Peyer's patch (tissue), 4 donors: ENCODE measurements at regions not wholly inside any gene's neighbourhood (a gene's known extent, or its start where the extent isn't known, plus 50 kb on each side); places are given as distances from the start of the nearest gene placed in this dataset.

Source experiments
- DNase-seq, 3 donors: peaks; one replicate each; pipeline ENCODE4 v3.0.0-alpha.2; 2017 to 2019
- H3K27ac ChIP-seq, 4 donors: fragments of 200-600 bp; sonication (generic); one replicate each; pipeline ENCODE4 v1.5.1; 2016 to 2019
- H3K27me3 ChIP-seq, 2 donors: fragments of 200-600 bp; sonication (generic); one replicate each; pipeline ENCODE4 v1.5.1; 2019
- H3K36me3 ChIP-seq, 3 donors: fragments of 200-600 bp; sonication (generic); one replicate each; pipeline ENCODE4 v1.5.1; 2016 to 2019
- H3K4me1 ChIP-seq, 4 donors: fragments of 200-600 bp; sonication (generic); one replicate each; pipeline ENCODE4 v1.5.1; 2016 to 2019
- H3K4me3 ChIP-seq, 4 donors: fragments of 200-600 bp; sonication (generic); 1 replicate in 3 of 4; 2 replicates in 1 of 4; pipeline ENCODE4 v1.5.1; 2016 to 2019; ENCODE audit warnings: mild to moderate bottlenecking in 1 of 4
- H3K9me3 ChIP-seq, 4 donors: fragments of 200-600 bp; sonication (generic); one replicate each; pipeline ENCODE4 v1.5.1; 2016 to 2019; ENCODE audit warnings: mild to moderate bottlenecking in 1 of 4
- POLR2A ChIP-seq, 2 donors: fragments of 450-650 bp; IDR thresholded peaks; one replicate each; pipeline ENCODE4 v1.5.1; 2017; ENCODE audit warnings: antibody characterized with exemption in 2 of 2, mild to moderate bottlenecking in 2 of 2, moderate library complexity in 2 of 2
- TF ChIP-seq, protein P1 (sequence below), 6 experiments: fragments of 450-650 bp in 4 of 6; fragments of 200-600 bp in 2 of 6; sonication (generic) in 1 of 6; IDR thresholded peaks; one replicate each; pipeline ENCODE4 v1.5.1; 2017 to 2019; ENCODE audit warnings: antibody characterized with exemption in 6 of 6, mild to moderate bottlenecking in 3 of 6, moderate library complexity in 1 of 6

DNA sequence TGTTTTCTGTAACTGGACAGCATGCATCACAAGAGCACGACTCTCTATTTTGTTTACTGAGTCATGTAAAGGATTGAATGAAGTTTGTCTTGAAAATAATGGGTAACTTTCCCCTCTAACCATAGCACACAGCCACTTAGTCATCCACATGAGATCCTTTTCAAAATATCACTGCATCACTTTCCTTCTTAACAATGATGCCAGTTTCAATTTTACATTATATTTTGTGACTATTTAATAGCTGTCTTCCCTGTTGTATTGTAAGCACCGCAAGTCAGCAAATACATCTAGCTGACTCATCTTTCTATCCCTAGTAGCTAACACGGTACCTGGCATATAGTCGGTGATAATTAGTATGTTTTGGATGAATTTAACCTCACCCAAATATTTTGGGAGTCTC is 83.3 kb upstream of the PPM1H start:
- Histone ChIP-seq H3K36me3 (no peaks in the 10 kb centered on the region), H3K9me3 (no peaks in the 10 kb centered on the region), H3K4me1 (no peaks in the 10 kb centered on the region), H3K27ac (no peak overlapping the region), H3K4me3 (no peak overlapping the region), H3K27me3 (no peaks in the 10 kb centered on the region)
- no peak for TF ChIP-seq POLR2A (IDR thresholded peaks at IDR 0.05)
- DNase-seq, result no peak

GRCh38 chr12:63013302-63013701 is 78.4 kb upstream of the PPM1H start:
- H3K27ac ChIP-seq, result no peak overlapping the region
- no peaks in the 10 kb centered on the region for H3K9me3 ChIP-seq
- H3K4me3 ChIP-seq, result no peak overlapping the region
- H3K36me3 ChIP-seq, result no peaks in the 10 kb centered on the region
- no peak for DNase-seq
- no peaks in the 10 kb centered on the region for H3K4me1 ChIP-seq
- H3K27me3 ChIP-seq, result no peaks in the 10 kb centered on the region
- no peak for TF ChIP-seq POLR2A (IDR thresholded peaks at IDR 0.05)
- TF ChIP-seq, protein P1, sequence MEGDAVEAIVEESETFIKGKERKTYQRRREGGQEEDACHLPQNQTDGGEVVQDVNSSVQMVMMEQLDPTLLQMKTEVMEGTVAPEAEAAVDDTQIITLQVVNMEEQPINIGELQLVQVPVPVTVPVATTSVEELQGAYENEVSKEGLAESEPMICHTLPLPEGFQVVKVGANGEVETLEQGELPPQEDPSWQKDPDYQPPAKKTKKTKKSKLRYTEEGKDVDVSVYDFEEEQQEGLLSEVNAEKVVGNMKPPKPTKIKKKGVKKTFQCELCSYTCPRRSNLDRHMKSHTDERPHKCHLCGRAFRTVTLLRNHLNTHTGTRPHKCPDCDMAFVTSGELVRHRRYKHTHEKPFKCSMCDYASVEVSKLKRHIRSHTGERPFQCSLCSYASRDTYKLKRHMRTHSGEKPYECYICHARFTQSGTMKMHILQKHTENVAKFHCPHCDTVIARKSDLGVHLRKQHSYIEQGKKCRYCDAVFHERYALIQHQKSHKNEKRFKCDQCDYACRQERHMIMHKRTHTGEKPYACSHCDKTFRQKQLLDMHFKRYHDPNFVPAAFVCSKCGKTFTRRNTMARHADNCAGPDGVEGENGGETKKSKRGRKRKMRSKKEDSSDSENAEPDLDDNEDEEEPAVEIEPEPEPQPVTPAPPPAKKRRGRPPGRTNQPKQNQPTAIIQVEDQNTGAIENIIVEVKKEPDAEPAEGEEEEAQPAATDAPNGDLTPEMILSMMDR (IDR thresholded peaks at IDR 0.05), result no peak

- no peak overlapping the region for H3K4me3 ChIP-seq
- H3K27me3 ChIP-seq, result no peaks in the 10 kb centered on the region
- H3K9me3 ChIP-seq, result no peaks in the 10 kb centered on the region
- H3K4me1 ChIP-seq, result no peaks in the 10 kb centered on the region
- H3K27ac ChIP-seq, result no peak overlapping the region
- H3K36me3 ChIP-seq, result no peaks in the 10 kb centered on the region
- TF ChIP-seq POLR2A (IDR thresholded peaks at IDR 0.05), result no peak
- TF ChIP-seq, protein P1 (IDR thresholded peaks at IDR 0.05), result no peak
- no peak for DNase-seq
Measured at GRCh38 chr12:63010698-63011097, 75.7 kb upstream of the PPM1H start.

- no peak overlapping the region for H3K27ac ChIP-seq
- no peak for DNase-seq
- no peaks in the 10 kb centered on the region for H3K27me3 ChIP-seq
- TF ChIP-seq POLR2A (IDR thresholded peaks at IDR 0.05), result no peak
- TF ChIP-seq, protein P1 (IDR thresholded peaks at IDR 0.05), result no peak
- no peaks in the 10 kb centered on the region for H3K9me3 ChIP-seq
- no peak overlapping the region for H3K4me3 ChIP-seq
- H3K4me1 ChIP-seq, result no peaks in the 10 kb centered on the region
- H3K36me3 ChIP-seq, result no peaks in the 10 kb centered on the region
Measured at GRCh38 chr12:63008372-63008771, 73.4 kb upstream of the PPM1H start.

DNA sequence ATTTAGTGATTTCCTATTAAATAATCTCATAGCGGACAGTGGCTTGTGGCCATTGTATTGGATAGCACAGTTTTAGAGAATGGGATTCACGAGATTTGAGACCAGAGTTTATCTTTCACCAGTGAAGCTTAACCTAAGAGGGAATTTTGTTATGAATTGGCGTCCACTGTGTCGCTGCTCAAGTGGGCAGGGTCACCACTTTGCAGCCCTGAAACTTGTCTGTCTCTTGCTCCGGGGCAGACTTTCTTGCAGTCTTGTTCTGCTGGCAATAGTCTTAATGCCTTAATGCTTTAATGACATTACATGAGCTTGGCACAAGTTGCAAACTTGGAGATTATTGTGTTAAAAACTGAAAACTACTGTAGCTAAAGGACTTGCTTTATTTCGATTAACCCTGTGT is 72.8 kb upstream of the PPM1H start:
- Histone ChIP-seq H3K9me3 (no peaks in the 10 kb centered on the region), H3K4me3 (no peak overlapping the region), H3K27me3 (no peaks in the 10 kb centered on the region), H3K27ac (no peak overlapping the region), H3K4me1 (no peaks in the 10 kb centered on the region), H3K36me3 (no peaks in the 10 kb centered on the region)
- no peak for DNase-seq
- TF ChIP-seq POLR2A (IDR thresholded peaks at IDR 0.05), result no peak
- TF ChIP-seq, protein P1 (IDR thresholded peaks at IDR 0.05), result no peak

- TF ChIP-seq, protein P1 (IDR thresholded peaks at IDR 0.05), result no peak
- Histone ChIP-seq H3K27me3 (no peaks in the 10 kb centered on the region), H3K4me3 (no peak overlapping the region), H3K4me1 (no peaks in the 10 kb centered on the region), H3K9me3 (no peaks in the 10 kb centered on the region), H3K36me3 (no peaks in the 10 kb centered on the region), H3K27ac (no peak overlapping the region)
- no peak for DNase-seq
Measured at GRCh38 chr12:63006536-63006935, 71.6 kb upstream of the PPM1H start.
